Kidney epithelial cell (primary cell): ENCODE measurements at regions not wholly inside any gene's neighbourhood (a gene's known extent, or its start where the extent isn't known, plus 50 kb on each side); places are given as distances from the start of the nearest gene placed in this dataset.
"Not testable (repeated sequence)": the region's sequence is repeated elsewhere in the genome, so short reads cannot be mapped to it uniquely, and the experiment has no call there.

ENCODE experiments used
- DNase-seq: peaks from one replicate; pipeline ENCODE4 v3.0.0-alpha.2; 2010; ENCODE audit warnings: low read depth
- H3K27me3 ChIP-seq: 2 replicates; pipeline ENCODE4 v1.6.0; 2011; ENCODE audit warnings: low read length; ENCODE audit not compliant: control insufficient read depth, insufficient read depth
- H3K36me3 ChIP-seq: 2 replicates; pipeline ENCODE4 v1.5.1; 2011; ENCODE audit warnings: low read length; ENCODE audit not compliant: control insufficient read depth, insufficient read depth
- H3K4me3 ChIP-seq: 2 replicates; pipeline ENCODE4 v1.5.1; 2011; ENCODE audit warnings: low read depth, mild to moderate bottlenecking, control low read depth, low read length
- TF ChIP-seq, protein P1 (sequence below): IDR thresholded peaks from 2 replicates; pipeline ENCODE4 v1.5.1; 2011; ENCODE audit warnings: mild to moderate bottlenecking, moderate library complexity, low read length, control low read depth, inconsistent platforms; ENCODE audit not compliant: insufficient read depth, poor library complexity, severe bottlenecking

DNA sequence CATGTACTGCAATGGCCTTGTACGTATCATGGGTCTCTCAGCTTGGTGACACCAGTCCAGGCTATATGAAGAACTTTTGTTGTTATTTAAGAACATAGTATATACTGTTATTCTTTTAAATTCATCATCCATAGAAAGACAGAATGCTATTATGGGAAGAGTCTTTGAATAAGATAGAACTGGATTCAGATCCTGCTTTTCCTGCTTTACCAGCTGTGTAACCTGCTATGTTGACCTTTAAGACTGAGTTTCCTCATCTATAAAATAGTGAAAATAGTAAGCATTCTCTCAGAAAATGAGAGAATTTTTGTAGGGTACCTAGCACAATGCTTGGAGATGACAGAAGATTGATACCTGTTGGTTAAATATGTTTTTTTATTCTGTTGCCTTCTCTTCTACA is 204.1 kb upstream of the TBL1XR1 start:
- no peaks in the 10 kb centered on the region for H3K36me3 ChIP-seq
- H3K4me3 ChIP-seq: no peak overlapping the region
- no peak for DNase-seq
- no peaks in the 10 kb centered on the region for H3K27me3 ChIP-seq
- TF ChIP-seq, protein P1, sequence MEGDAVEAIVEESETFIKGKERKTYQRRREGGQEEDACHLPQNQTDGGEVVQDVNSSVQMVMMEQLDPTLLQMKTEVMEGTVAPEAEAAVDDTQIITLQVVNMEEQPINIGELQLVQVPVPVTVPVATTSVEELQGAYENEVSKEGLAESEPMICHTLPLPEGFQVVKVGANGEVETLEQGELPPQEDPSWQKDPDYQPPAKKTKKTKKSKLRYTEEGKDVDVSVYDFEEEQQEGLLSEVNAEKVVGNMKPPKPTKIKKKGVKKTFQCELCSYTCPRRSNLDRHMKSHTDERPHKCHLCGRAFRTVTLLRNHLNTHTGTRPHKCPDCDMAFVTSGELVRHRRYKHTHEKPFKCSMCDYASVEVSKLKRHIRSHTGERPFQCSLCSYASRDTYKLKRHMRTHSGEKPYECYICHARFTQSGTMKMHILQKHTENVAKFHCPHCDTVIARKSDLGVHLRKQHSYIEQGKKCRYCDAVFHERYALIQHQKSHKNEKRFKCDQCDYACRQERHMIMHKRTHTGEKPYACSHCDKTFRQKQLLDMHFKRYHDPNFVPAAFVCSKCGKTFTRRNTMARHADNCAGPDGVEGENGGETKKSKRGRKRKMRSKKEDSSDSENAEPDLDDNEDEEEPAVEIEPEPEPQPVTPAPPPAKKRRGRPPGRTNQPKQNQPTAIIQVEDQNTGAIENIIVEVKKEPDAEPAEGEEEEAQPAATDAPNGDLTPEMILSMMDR: no peak

DNA sequence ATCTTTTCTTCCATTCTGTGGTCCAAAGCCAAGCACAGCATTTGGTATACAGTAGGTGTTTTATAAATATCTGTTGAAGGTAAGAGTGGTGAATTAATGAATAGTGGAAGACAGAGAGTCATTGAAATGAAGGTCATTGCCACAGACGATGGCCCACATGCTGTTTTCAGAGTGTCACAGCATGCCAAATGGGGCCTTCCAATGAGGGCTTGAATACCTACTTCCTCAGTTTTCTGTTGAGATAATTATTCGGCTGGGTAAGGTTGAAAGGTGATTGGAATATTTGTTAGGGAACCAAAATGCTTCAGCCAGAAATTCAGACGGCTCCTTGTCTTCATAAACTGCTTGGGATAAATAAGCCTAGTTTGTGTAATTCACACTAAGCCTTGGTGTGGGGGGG is 205.3 kb upstream of the TBL1XR1 start:
- Histone ChIP-seq H3K27me3 (no peaks in the 10 kb centered on the region), H3K36me3 (no peaks in the 10 kb centered on the region), H3K4me3 (no peak overlapping the region)
- TF ChIP-seq, protein P1: no peak
- no peak for DNase-seq

DNA sequence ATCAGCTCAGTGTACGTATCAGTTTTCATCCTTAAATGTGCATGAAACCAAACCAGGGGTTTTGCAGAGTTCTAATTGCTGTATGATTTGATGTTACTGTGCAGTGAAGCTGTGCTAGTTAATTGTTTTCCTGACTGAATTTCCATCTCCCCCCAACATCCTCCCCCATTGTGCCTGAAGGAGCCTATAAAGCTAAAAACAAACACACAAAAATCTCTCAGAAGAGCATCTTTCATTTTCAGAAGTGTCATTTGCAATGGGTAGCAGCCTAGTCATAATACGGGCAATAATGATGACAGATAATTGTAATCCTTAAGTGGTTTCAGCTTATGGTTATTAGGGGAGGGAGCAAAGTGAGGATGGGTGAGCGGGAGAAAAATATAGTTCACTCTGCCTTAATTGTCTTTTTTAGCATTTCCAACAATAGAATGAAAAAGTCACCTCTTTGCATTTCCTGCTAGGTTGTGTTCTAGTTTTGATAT is 207.9 kb upstream of the TBL1XR1 start:
- TF ChIP-seq, protein P1: no peak
- no peak for DNase-seq
- Histone ChIP-seq H3K36me3 (no peaks in the 10 kb centered on the region), H3K4me3 (no peak overlapping the region), H3K27me3 (no peaks in the 10 kb centered on the region)

DNA sequence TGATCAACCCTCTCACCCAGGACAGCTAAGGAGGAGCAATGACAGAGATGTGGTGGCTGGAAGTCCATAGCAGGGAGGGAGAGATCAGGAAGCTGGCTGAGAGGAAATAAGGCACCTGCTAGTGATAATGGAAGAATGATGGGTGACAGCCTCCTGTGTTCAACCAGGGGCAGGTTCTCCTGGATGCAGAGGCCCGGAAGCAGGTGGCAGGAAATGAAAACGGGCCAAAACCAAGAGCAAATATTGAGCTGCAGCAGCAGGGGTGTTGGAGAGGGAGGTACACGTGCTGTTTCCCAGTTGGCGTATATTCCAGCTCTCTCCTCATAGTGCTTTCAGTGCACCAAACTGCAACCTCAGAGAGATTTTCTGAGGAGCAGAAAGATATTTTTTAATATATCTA is 213.4 kb upstream of the TBL1XR1 start:
- Histone ChIP-seq H3K4me3 (no peak overlapping the region), H3K27me3 (no peaks in the 10 kb centered on the region), H3K36me3 (no peaks in the 10 kb centered on the region)
- no peak for DNase-seq
- TF ChIP-seq, protein P1: no peak

DNA sequence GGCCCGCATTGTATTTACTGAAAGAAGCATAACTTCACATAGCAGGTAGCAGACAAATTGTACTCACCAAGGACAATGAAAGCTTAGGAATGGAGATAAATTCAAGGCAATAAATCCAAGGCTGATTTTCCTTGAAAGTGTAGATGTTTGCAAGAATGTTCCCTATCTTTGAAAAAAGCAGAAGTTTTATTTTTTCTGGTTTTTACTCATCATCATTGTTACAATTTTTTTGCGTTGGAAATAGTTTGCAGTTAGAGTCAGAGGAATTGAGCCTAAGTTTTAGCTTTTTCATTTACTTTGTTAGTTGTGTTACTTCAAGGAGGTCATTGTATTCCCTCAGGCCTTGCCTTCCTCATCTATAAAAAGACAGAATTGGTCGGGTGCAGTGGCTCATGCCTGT is 213.9 kb upstream of the TBL1XR1 start:
- no peak overlapping the region for H3K4me3 ChIP-seq
- H3K27me3 ChIP-seq: no peaks in the 10 kb centered on the region
- H3K36me3 ChIP-seq: no peaks in the 10 kb centered on the region
- TF ChIP-seq, protein P1: no peak
- no peak for DNase-seq

DNA sequence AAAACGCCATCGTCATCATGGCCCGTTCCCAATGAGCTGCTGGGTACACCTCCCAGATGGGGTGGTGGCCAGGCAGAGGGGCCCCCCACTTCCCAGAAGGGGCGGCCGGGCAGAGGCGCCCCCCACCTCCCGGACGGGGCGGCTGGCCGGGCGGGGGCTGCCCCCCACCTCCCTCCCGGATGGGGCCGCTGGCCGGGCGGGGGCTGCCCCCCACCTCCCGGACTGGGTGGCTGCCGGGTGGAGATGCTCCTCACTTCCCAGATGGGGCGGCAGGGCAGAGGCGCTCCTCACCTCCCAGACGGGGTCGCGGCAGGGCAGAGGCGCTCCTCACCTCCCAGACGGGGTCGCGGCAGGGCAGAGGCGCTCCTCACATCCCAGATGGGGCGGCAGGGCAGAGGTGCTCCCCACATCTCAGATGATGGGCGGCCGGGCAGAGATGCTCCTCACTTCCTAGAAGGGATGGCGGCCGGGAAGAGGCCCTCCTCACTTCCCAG is 215.4 kb upstream of the TBL1XR1 start:
- H3K36me3 ChIP-seq, DNase-seq, H3K27me3 ChIP-seq, H3K4me3 ChIP-seq: not testable (repeated sequence)

DNA sequence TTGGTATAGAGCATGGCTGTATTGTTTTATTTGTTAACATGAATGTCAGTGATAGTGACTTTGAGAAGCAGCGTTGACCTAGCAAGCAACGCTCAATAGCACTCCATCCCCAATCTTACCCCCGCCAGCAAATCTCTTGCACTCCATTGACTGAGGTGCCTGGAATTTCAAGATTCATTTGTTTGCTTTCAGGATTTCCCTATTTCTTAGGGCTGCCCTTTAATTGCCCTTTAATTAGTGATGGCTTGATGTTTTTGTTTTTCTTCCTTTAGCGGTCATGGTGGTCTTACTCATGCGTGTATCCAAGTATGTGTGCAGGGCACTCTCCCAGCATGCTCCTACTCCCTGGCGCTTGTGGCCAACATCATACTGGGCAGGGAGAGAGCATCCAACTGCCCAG is 216.8 kb upstream of the TBL1XR1 start:
- Histone ChIP-seq H3K4me3 (no peak overlapping the region), H3K27me3 (no peaks in the 10 kb centered on the region), H3K36me3 (no peaks in the 10 kb centered on the region)
- TF ChIP-seq, protein P1: no peak
- no peak for DNase-seq
